ENCODE measurements at regions not wholly inside any gene's neighbourhood (a gene's known extent, or its start where the extent isn't known, plus 50 kb on each side); places are given as distances from the start of the nearest gene placed in this dataset.

DNA sequence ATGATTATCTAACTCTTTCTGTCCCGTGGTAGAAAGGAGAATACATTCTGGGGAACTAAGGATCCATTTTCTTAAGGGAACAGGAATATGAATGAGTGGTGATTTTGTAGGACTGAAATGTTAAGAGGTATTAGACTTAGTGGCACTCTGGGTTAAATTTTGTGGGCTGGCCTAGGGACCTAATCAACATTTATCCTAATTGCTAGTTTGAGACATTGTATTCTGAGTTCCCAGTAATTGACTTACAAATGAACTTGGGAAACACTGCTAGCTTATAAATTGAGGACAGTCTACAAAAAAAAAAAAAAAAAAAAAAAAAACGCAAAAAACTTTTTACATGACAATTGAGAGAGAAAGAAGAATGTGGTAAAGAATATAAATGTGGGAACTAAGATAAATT lies 136.6 kb upstream of the ZP4 start:
- no peak for TF ChIP-seq POLR2A (IDR thresholded peaks at IDR 0.05; ENCODE audit: low read depth, low read length)
- no peak for TF ChIP-seq PAX5 (IDR thresholded peaks at IDR 0.05; ENCODE audit: insufficient read depth, low read length, severe bottlenecking)
- no peak for TF ChIP-seq POLR2AphosphoS5 (IDR thresholded peaks at IDR 0.05; ENCODE audit: low read depth, low read length)
- TF ChIP-seq SPI1 (IDR thresholded peaks at IDR 0.05; ENCODE audit: low read depth, low read length): no peak

Measured in GM12891 (cell line).